Esophagus squamous epithelium (tissue), 5 donors: ENCODE measurements at regions not wholly inside any gene's neighbourhood (a gene's known extent, or its start where the extent isn't known, plus 50 kb on each side); places are given as distances from the start of the nearest gene placed in this dataset.

Experiments used
- DNase-seq: peaks from one replicate; lab custom pipeline; 2025; lab: John Stamatoyannopoulos, UW
- H3K27ac ChIP-seq, 4 donors: fragments of 200-600 bp; sonication (generic); one replicate each; pipeline ENCODE4 v1.5.1; 2016 to 2019; ENCODE audit warnings: mild to moderate bottlenecking in 1 of 4
- H3K27me3 ChIP-seq, 4 donors: fragments of 200-600 bp; sonication (generic); 1 replicate in 3 of 4; 2 replicates in 1 of 4; pipeline versions ENCODE4 v1.5.1 to v1.6.0; 2017 to 2021; ENCODE audit warnings: antibody characterized with exemption in 1 of 4
- H3K36me3 ChIP-seq, 3 donors: fragments of 200-600 bp; sonication (generic); one replicate each; pipeline ENCODE4 v1.5.1; 2016 to 2019
- H3K4me1 ChIP-seq, 3 donors: fragments of 200-600 bp; sonication (generic); one replicate each; pipeline ENCODE4 v1.5.1; 2017 to 2019
- H3K4me3 ChIP-seq, 4 donors: fragments of 200-600 bp; sonication (generic); 1 replicate in 3 of 4; 2 replicates in 1 of 4; pipeline ENCODE4 v1.5.1; 2016 to 2019; ENCODE audit warnings: mild to moderate bottlenecking in 2 of 4, moderate library complexity in 1 of 4
- H3K9me3 ChIP-seq, 3 donors: fragments of 200-600 bp; sonication (generic); one replicate each; pipeline ENCODE4 v1.5.1; 2016 to 2019
- POLR2A ChIP-seq, 4 donors: fragments of 450-650 bp; IDR thresholded peaks; one replicate each; pipeline ENCODE4 v1.6.1; 2017; ENCODE audit warnings: antibody characterized with exemption in 4 of 4, mild to moderate bottlenecking in 4 of 4, moderate library complexity in 3 of 4
- WGBS, 2 donors: methylation state at CpG; one replicate each; pipeline ENCODE4 v1.1.5; 2018; 5-methylcytosine and 5-hydroxymethylcytosine counted together
- intact Hi-C: fragments of 100-400 bp; cut with DNase I; formaldehyde crosslinking; loops from one replicate; pipeline ENCODE4 v1.15.0; 2022
- TF ChIP-seq, protein P1 (sequence below), 6 experiments: fragments of 450-650 bp in 4 of 6; fragments of 200-600 bp in 2 of 6; sonication (generic) in 2 of 6; IDR thresholded peaks; one replicate each; pipeline ENCODE4 v1.5.1; 2016 to 2019; ENCODE audit warnings: antibody characterized with exemption in 6 of 6, mild to moderate bottlenecking in 4 of 6, moderate library complexity in 4 of 6
- donor health status: DM: yes; HTN: yes; CAD: no.

DNA sequence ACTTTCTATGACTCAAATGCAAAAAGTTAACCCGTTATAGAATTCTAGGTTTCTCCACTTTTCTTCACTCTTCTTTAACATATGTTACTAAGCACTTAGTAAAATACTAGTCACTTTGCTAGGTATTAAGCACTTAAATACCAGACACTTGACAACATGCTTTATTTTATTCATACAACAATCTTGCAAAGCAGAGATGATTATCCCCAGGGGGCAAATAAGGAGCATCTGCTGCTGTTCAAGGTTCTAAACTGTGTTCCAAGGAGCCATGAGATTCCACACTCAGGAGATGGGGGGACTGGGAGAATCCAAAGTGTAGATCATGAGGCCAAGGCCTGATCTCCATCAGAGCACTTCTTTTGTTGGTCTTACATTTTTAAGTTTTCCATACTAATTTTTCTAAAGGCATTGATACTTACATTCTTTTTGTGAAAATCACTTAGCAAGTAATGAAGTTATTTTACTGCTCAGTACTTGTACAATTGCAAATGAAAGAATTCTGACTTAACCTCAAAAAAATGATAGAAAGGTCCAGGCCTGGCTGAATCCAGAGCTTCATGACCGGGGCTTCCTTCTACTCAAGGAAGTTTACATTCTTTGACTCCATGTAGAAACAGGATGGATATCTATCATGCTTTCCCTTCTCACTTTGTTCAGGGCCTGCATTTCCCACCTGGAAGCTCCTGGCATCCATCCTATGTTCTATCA lies 504.4 kb upstream of the WWC1 start:
- Histone ChIP-seq H3K4me1 (no peaks in the 10 kb centered on the region), H3K4me3 (no peak overlapping the region), H3K27me3 (no peaks in the 10 kb centered on the region), H3K27ac (no peak overlapping the region), H3K36me3 (no peaks in the 10 kb centered on the region), H3K9me3 (no peaks in the 10 kb centered on the region)
- intact Hi-C loops: no loop called here
- no peak for DNase-seq
- no peak for TF ChIP-seq POLR2A (IDR thresholded peaks at IDR 0.05)
- TF ChIP-seq, protein P1, sequence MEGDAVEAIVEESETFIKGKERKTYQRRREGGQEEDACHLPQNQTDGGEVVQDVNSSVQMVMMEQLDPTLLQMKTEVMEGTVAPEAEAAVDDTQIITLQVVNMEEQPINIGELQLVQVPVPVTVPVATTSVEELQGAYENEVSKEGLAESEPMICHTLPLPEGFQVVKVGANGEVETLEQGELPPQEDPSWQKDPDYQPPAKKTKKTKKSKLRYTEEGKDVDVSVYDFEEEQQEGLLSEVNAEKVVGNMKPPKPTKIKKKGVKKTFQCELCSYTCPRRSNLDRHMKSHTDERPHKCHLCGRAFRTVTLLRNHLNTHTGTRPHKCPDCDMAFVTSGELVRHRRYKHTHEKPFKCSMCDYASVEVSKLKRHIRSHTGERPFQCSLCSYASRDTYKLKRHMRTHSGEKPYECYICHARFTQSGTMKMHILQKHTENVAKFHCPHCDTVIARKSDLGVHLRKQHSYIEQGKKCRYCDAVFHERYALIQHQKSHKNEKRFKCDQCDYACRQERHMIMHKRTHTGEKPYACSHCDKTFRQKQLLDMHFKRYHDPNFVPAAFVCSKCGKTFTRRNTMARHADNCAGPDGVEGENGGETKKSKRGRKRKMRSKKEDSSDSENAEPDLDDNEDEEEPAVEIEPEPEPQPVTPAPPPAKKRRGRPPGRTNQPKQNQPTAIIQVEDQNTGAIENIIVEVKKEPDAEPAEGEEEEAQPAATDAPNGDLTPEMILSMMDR (IDR thresholded peaks at IDR 0.05): no peak
- WGBS, 2 donors: 60 to 75% methylated on average over 2 of the region's 2 CpGs

DNA sequence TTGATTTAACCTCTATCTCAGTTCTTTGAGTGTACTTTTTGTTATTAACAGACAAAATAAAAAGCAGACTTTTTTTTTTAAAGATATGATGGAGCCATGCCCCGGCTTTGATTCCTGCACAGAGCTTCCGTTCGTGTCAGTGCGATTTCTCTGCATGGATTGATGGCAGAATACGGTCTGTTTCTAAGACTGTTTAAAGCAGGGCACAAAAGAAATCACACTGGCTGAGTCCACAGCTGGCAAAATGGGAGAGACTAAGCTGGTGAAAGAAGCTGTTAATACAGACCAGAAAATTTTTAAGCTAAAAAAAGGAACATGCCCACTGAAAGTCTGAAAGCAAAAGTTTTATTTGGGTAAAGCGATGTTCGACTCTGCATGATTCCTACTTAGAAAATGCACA lies 501.4 kb upstream of the WWC1 start:
- Histone ChIP-seq H3K4me3 (no peak overlapping the region), H3K27ac (no peak overlapping the region), H3K27me3 (no peaks in the 10 kb centered on the region), H3K4me1 (no peaks in the 10 kb centered on the region), H3K36me3 (no peaks in the 10 kb centered on the region), H3K9me3 (no peaks in the 10 kb centered on the region)
- 84 to 91% methylated on average over 7 of the region's 7 CpGs for WGBS, 2 donors
- no peak for DNase-seq
- intact Hi-C loops: no loop called here
- TF ChIP-seq, protein P1 (IDR thresholded peaks at IDR 0.05): no peak
- TF ChIP-seq POLR2A (IDR thresholded peaks at IDR 0.05): no peak

DNA sequence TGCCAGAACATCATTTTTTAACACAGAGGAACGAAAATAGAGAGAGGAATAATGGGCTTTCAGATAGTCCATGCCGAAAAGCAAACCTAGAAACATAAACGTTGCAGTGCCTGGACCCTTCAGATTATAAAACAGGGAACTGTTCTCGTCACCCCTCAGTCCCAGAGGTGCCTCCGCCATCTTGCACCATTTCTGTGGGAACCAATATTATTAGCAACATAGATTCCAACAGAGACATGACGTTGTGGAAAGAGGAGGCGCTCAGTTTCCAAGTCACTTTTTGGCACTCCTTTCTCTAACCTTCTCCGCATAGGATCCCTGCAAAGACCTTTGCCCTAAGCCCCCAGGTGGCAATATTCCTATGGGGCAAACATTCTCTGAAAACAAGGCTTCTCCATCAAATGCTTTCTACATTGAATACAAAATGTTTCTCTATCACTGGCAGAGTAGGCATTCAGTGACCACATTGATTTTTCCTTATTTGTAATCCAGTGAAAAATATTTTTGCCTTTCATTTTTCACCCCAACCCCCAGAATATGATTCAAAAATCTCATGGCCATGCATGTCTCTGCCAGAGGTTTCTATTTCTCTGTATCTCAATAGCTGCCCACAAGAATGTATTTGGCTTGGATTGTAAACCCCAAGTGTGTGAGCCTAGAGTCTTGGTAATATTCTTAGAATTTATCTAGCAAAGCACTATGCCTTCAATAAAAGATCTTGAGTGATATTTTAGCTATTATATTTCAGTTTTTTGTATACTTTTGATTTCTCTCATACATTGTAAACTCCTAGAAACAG lies 500.8 kb upstream of the WWC1 start:
- TF ChIP-seq, protein P1 (IDR thresholded peaks at IDR 0.05): no peak
- no peak for TF ChIP-seq POLR2A (IDR thresholded peaks at IDR 0.05)
- 78 to 79% methylated on average over 8 of the region's 8 CpGs for WGBS, 2 donors
- no peak for DNase-seq
- no peak overlapping the region for H3K27ac ChIP-seq
- H3K9me3 ChIP-seq: no peaks in the 10 kb centered on the region
- no peaks in the 10 kb centered on the region for H3K27me3 ChIP-seq
- intact Hi-C loops: no loop called here
- no peaks in the 10 kb centered on the region for H3K4me1 ChIP-seq
- H3K36me3 ChIP-seq: no peaks in the 10 kb centered on the region
- no peak overlapping the region for H3K4me3 ChIP-seq

DNA sequence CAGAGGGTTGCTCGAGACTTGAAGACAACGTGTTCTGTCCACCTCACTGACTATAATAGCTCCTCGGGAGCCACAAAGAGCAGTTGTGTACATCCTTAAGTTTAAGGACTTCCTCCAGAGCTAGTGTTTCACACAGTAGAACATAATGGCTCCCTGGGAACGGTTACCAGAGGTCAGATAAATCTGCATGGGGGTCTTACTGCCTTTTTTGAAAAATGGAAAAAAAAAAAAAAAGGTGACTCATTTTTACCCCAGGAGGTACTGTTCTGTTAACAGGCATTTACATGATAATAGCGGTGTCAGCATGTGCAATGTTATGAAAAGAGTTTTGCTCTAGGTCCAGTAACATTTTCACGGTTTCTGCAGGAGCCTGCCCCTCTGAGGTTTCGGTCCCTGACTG lies 498.9 kb upstream of the WWC1 start:
- Histone ChIP-seq H3K27me3 (no peaks in the 10 kb centered on the region), H3K9me3 (no peaks in the 10 kb centered on the region), H3K4me3 (no peak overlapping the region), H3K36me3 (no peaks in the 10 kb centered on the region), H3K4me1 (no peaks in the 10 kb centered on the region), H3K27ac (no peak overlapping the region)
- DNase-seq: no peak
- TF ChIP-seq POLR2A (IDR thresholded peaks at IDR 0.05): no peak
- TF ChIP-seq, protein P1 (IDR thresholded peaks at IDR 0.05): no peak
- 65 to 68% methylated on average over 7 of the region's 7 CpGs for WGBS, 2 donors
- intact Hi-C loops: no loop called here

DNA sequence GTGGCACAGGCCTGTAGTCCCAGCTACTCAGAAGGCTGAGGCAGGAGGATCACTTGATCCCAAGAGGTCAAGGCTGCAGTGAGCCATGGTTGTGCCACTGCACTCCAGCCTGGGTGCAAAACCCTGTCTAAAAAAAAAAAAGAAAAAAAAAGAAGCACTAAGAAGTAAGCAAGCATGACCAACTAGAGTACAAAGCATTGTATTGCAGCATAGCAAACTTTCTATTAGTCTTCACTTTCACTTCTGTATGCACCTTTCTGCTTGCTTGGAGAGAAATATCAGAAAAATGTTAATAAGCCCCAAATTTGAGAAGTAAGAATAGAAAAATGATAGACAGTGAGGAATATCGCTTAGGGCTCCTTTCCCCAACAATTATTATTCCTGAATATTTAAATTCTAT lies 497.7 kb upstream of the WWC1 start:
- H3K27ac ChIP-seq: no peak overlapping the region
- no peak for TF ChIP-seq POLR2A (IDR thresholded peaks at IDR 0.05)
- TF ChIP-seq, protein P1 (IDR thresholded peaks at IDR 0.05): no peak
- intact Hi-C loops: no loop called here
- no peaks in the 10 kb centered on the region for H3K36me3 ChIP-seq
- H3K4me3 ChIP-seq: no peak overlapping the region
- WGBS, 2 donors: 83 to 88% methylated on average over 1 of the region's 1 CpG
- no peaks in the 10 kb centered on the region for H3K9me3 ChIP-seq
- H3K27me3 ChIP-seq: no peaks in the 10 kb centered on the region
- DNase-seq: no peak
- H3K4me1 ChIP-seq: peaks cover 0 to 4% (median 0%) of the 10 kb centered on the region in 3 donors
